Thymus (tissue), 11 donors: ENCODE measurements at regions not wholly inside any gene's neighbourhood (a gene's known extent, or its start where the extent isn't known, plus 50 kb on each side); places are given as distances from the start of the nearest gene placed in this dataset.

Experiments used
- DNase-seq, 9 donors: peaks; one replicate each; pipeline ENCODE4 v3.0.0-alpha.2; 2013; ENCODE audit warnings: low spot score in 9 of 9, low read depth in 6 of 9, missing footprints in 1 of 9
- H3K27ac ChIP-seq, 2 donors: one replicate each; pipeline ENCODE4 v1.5.1; 2013; ENCODE audit warnings: control low read depth in 1 of 2, low read depth in 1 of 2, low read length in 1 of 2, mild to moderate bottlenecking in 1 of 2, moderate library complexity in 1 of 2
- H3K27me3 ChIP-seq, 2 donors: one replicate each; pipeline ENCODE4 v1.5.1; 2013; ENCODE audit warnings: low read length in 1 of 2; ENCODE audit not compliant: control insufficient read depth in 2 of 2, insufficient read depth in 1 of 2
- H3K36me3 ChIP-seq, 2 donors: one replicate each; pipeline ENCODE4 v1.5.1; 2013; ENCODE audit warnings: low read length in 1 of 2, mild to moderate bottlenecking in 1 of 2, moderate library complexity in 1 of 2; ENCODE audit not compliant: control insufficient read depth in 2 of 2, insufficient read depth in 2 of 2
- H3K4me1 ChIP-seq, 2 donors: one replicate each; pipeline ENCODE4 v1.5.1; 2013; ENCODE audit warnings: low read length in 2 of 2; ENCODE audit not compliant: control insufficient read depth in 2 of 2, insufficient read depth in 2 of 2
- H3K4me3 ChIP-seq, 2 donors: one replicate each; pipeline ENCODE4 v1.5.1; 2013; ENCODE audit warnings: low read length in 2 of 2, control low read depth in 1 of 2, mild to moderate bottlenecking in 1 of 2
- H3K9me3 ChIP-seq, 2 donors: one replicate each; pipeline ENCODE4 v1.5.1; 2013; ENCODE audit warnings: low read length in 1 of 2, mild to moderate bottlenecking in 1 of 2; ENCODE audit not compliant: control insufficient read depth in 2 of 2, insufficient read depth in 1 of 2
- WGBS: extraction: QIAGEN DNeasy Blood & Tissue Kit; methylation state at CpG from one replicate; pipeline ENCODE4 v1.1.7; 2013; 5-methylcytosine and 5-hydroxymethylcytosine counted together
- donor health status: healthy.

- DNase-seq: no peak
- Histone ChIP-seq H3K4me3 (no peak overlapping the region), H3K9me3 (no peaks in the 10 kb centered on the region), H3K27me3 (no peaks in the 10 kb centered on the region), H3K4me1 (peaks cover 0 to 3% of the 10 kb centered on the region in 2 donors), H3K36me3 (no peaks in the 10 kb centered on the region), H3K27ac (no peak overlapping the region)
- 98% methylated on average over 5 of the region's 5 CpGs for WGBS
Observed at GRCh38 chrX:20519826-20520225, 253.1 kb upstream of the RPS6KA3 start.

GRCh38 chrX:20519146-20519545 is 252.4 kb upstream of the RPS6KA3 start:
- Histone ChIP-seq H3K27me3 (no peaks in the 10 kb centered on the region), H3K27ac (no peak overlapping the region), H3K36me3 (no peaks in the 10 kb centered on the region), H3K4me3 (no peak overlapping the region), H3K4me1 (peaks cover 0 to 3% of the 10 kb centered on the region in 2 donors), H3K9me3 (no peaks in the 10 kb centered on the region)
- 75% methylated on average over 5 of the region's 5 CpGs for WGBS
- no peak for DNase-seq

- Histone ChIP-seq H3K4me1 (no peaks in the 10 kb centered on the region), H3K9me3 (no peaks in the 10 kb centered on the region), H3K27me3 (no peaks in the 10 kb centered on the region), H3K27ac (no peak overlapping the region), H3K36me3 (no peaks in the 10 kb centered on the region), H3K4me3 (no peak overlapping the region)
- WGBS: 84% methylated on average over 1 of the region's 1 CpG
- no peak for DNase-seq
Observed at GRCh38 chrX:20517565-20517964, 250.9 kb upstream of the RPS6KA3 start.

- Histone ChIP-seq H3K4me3 (no peak overlapping the region), H3K9me3 (no peaks in the 10 kb centered on the region), H3K4me1 (no peaks in the 10 kb centered on the region), H3K36me3 (no peaks in the 10 kb centered on the region), H3K27me3 (no peaks in the 10 kb centered on the region), H3K27ac (no peak overlapping the region)
- WGBS: 30% methylated on average over 1 of the region's 1 CpG
- no peak for DNase-seq
Observed at GRCh38 chrX:20515841-20516461, 249.2 kb upstream of the RPS6KA3 start.

- H3K9me3 ChIP-seq: no peaks in the 10 kb centered on the region
- no peaks in the 10 kb centered on the region for H3K4me1 ChIP-seq
- H3K27ac ChIP-seq: no peak overlapping the region
- no peak for DNase-seq
- no peak overlapping the region for H3K4me3 ChIP-seq
- WGBS: 89% methylated on average over 1 of the region's 1 CpG
- H3K27me3 ChIP-seq: no peaks in the 10 kb centered on the region
- no peaks in the 10 kb centered on the region for H3K36me3 ChIP-seq
Observed at GRCh38 chrX:20514358-20514757, 247.6 kb upstream of the RPS6KA3 start.

- Histone ChIP-seq H3K4me3 (no peak overlapping the region), H3K27me3 (no peaks in the 10 kb centered on the region), H3K9me3 (no peaks in the 10 kb centered on the region), H3K4me1 (no peaks in the 10 kb centered on the region), H3K36me3 (no peaks in the 10 kb centered on the region), H3K27ac (no peak overlapping the region)
- WGBS: 76% methylated on average over 3 of the region's 3 CpGs
- DNase-seq: no peak
Observed at GRCh38 chrX:20513185-20513584, 246.5 kb upstream of the RPS6KA3 start.

- Histone ChIP-seq H3K27me3 (no peaks in the 10 kb centered on the region), H3K4me1 (no peaks in the 10 kb centered on the region), H3K27ac (no peak overlapping the region), H3K9me3 (no peaks in the 10 kb centered on the region), H3K4me3 (no peak overlapping the region), H3K36me3 (no peaks in the 10 kb centered on the region)
- whole genome bisulfite sequencing: 71% methylated on average over 5 of the region's 5 CpGs
- DNase-seq: no peak
Observed at GRCh38 chrX:20511792-20512191, 245.1 kb upstream of the RPS6KA3 start.

GRCh38 chrX:20507901-20508620 is 241.4 kb upstream of the RPS6KA3 start:
- DNase-seq: no peak
- H3K27ac ChIP-seq: no peak overlapping the region
- no peaks in the 10 kb centered on the region for H3K27me3 ChIP-seq
- no peak overlapping the region for H3K4me3 ChIP-seq
- no peaks in the 10 kb centered on the region for H3K36me3 ChIP-seq
- H3K4me1 ChIP-seq: no peaks in the 10 kb centered on the region
- no peaks in the 10 kb centered on the region for H3K9me3 ChIP-seq
- WGBS: 99% methylated on average over 2 of the region's 2 CpGs

GRCh38 chrX:20506739-20507138 is 240.0 kb upstream of the RPS6KA3 start:
- Histone ChIP-seq H3K36me3 (no peaks in the 10 kb centered on the region), H3K27ac (no peak overlapping the region), H3K27me3 (no peaks in the 10 kb centered on the region), H3K4me3 (no peak overlapping the region), H3K9me3 (no peaks in the 10 kb centered on the region), H3K4me1 (no peaks in the 10 kb centered on the region)
- no peak for DNase-seq
